Natural killer cell (primary cell): ENCODE measurements at regions not wholly inside any gene's neighbourhood (a gene's known extent, or its start where the extent isn't known, plus 50 kb on each side); places are given as distances from the start of the nearest gene placed in this dataset.

Source experiments
- ATAC-seq, 3 donors: fragments of 150-1000 bp in 2 of 3; fragments of 200-7000 bp in 1 of 3; cut with Tn5 transposase; 1 replicate in 1 of 3; 2 replicates in 2 of 3; pipeline ENCODE4 v1.10.0; 2021; ENCODE audit warnings: mild to moderate bottlenecking in 2 of 3, moderate library complexity in 2 of 3
- DNase-seq, 2 donors: peaks; one replicate each; pipeline versions ENCODE4 v3.0.0 to v3.0.0-alpha.2; 2013 to 2021; ENCODE audit warnings: mixed read lengths in 1 of 2
- H3K27ac ChIP-seq: one replicate; pipeline ENCODE4 v1.5.1; 2013; ENCODE audit warnings: mild to moderate bottlenecking, low read length
- H3K27me3 ChIP-seq: one replicate; pipeline ENCODE4 v1.6.1; 2013; ENCODE audit warnings: low read length; ENCODE audit not compliant: control insufficient read depth, insufficient read depth
- H3K36me3 ChIP-seq: one replicate; pipeline ENCODE4 v1.6.1; 2013; ENCODE audit warnings: low read length; ENCODE audit not compliant: control insufficient read depth, insufficient read depth
- H3K4me1 ChIP-seq: one replicate; pipeline ENCODE4 v1.6.1; 2013; ENCODE audit warnings: low read length; ENCODE audit not compliant: control insufficient read depth, insufficient read depth
- H3K4me3 ChIP-seq: one replicate; pipeline ENCODE4 v1.5.1; 2013; ENCODE audit warnings: low read length
- H3K9me3 ChIP-seq: one replicate; pipeline ENCODE4 v1.6.1; 2013; ENCODE audit warnings: low read length; ENCODE audit not compliant: control insufficient read depth, insufficient read depth
- H3K27ac Mint-ChIP-seq, 2 donors: one replicate each; pipeline ENCODE4 v1.8.0; 2022; ENCODE audit warnings: mild to moderate bottlenecking in 2 of 2, mixed read lengths in 2 of 2, moderate library complexity in 1 of 2
- H3K27me3 Mint-ChIP-seq, 2 donors: one replicate each; pipeline ENCODE4 v1.8.0; 2022; ENCODE audit warnings: low read depth in 2 of 2, mixed read lengths in 2 of 2
- H3K36me3 Mint-ChIP-seq: one replicate; pipeline ENCODE4 v1.8.0; 2022; ENCODE audit warnings: mixed read lengths
- H3K4me1 Mint-ChIP-seq, 2 donors: one replicate each; pipeline ENCODE4 v1.8.0; 2022; ENCODE audit warnings: mixed read lengths in 2 of 2
- H3K4me3 Mint-ChIP-seq: one replicate; pipeline ENCODE4 v1.8.0; 2022; ENCODE audit warnings: mild to moderate bottlenecking, moderate library complexity, mixed read lengths
- H3K9me3 Mint-ChIP-seq, 2 donors: one replicate each; pipeline ENCODE4 v1.8.0; 2022; ENCODE audit warnings: mixed read lengths in 2 of 2
- WGBS: methylation state at CpG from one replicate; pipeline ENCODE4 v1.1.7; 2013; ENCODE audit warnings: missing lambda C conversion rate; ENCODE audit not compliant: insufficient coverage; 5-methylcytosine and 5-hydroxymethylcytosine counted together
- intact Hi-C: fragments of 100-400 bp; cut with micrococcal nuclease; formaldehyde crosslinking; loops from one replicate; pipeline ENCODE4 v1.14.2; 2022
- TF ChIP-seq, protein P1 (sequence below): fragments of 200-600 bp; IDR thresholded peaks from one replicate; pipeline ENCODE4 v1.8.0; 2022; ENCODE audit warnings: antibody characterized with exemption

DNA sequence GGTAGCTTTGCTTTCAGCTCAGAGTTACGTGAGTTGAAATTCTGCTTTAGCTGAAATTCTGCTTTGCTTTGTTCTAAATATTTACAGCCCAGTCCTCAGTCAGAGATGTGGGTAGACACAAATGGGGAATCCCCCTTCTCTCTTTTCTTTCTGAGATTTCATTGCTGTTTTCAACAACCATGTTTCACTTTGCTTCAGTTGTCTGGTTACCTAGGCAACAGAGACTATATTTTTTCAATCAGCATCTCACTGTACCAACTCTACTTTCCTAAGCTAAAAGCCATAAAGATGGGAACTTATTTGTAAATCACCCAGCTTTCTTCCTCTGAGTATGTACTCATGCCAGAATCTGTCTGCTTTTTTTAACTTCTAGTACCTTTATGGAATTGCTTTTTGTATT lies 509.0 kb downstream of the OLFM4 start:
- H3K9me3 ChIP-seq = peaks cover 2% of the 10 kb centered on the region
- TF ChIP-seq, protein P1, sequence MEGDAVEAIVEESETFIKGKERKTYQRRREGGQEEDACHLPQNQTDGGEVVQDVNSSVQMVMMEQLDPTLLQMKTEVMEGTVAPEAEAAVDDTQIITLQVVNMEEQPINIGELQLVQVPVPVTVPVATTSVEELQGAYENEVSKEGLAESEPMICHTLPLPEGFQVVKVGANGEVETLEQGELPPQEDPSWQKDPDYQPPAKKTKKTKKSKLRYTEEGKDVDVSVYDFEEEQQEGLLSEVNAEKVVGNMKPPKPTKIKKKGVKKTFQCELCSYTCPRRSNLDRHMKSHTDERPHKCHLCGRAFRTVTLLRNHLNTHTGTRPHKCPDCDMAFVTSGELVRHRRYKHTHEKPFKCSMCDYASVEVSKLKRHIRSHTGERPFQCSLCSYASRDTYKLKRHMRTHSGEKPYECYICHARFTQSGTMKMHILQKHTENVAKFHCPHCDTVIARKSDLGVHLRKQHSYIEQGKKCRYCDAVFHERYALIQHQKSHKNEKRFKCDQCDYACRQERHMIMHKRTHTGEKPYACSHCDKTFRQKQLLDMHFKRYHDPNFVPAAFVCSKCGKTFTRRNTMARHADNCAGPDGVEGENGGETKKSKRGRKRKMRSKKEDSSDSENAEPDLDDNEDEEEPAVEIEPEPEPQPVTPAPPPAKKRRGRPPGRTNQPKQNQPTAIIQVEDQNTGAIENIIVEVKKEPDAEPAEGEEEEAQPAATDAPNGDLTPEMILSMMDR = no peak
- DNase-seq (no peak), ATAC-seq (no peak)
- Mint-ChIP-seq H3K36me3 (peaks cover 10% of the 10 kb centered on the region), H3K27me3 (no peaks in the 10 kb centered on the region), H3K4me3 (no peak overlapping the region), H3K4me1 (no peaks in the 10 kb centered on the region), H3K9me3 (peaks cover 16 to 18% of the 10 kb centered on the region in 2 donors), H3K27ac (no peak overlapping the region)
- H3K27ac ChIP-seq = no peak overlapping the region
- intact Hi-C loops = no loop called here
- H3K4me3 ChIP-seq = no peak overlapping the region
- H3K36me3 ChIP-seq = no peaks in the 10 kb centered on the region
- H3K4me1 ChIP-seq = no peaks in the 10 kb centered on the region
- no peaks in the 10 kb centered on the region for H3K27me3 ChIP-seq
- WGBS = 73% methylated on average over 1 of the region's 1 CpG

GRCh38 chr13:53545340-53545941 lies 516.8 kb downstream of the OLFM4 start:
- intact Hi-C loops = no loop called here
- no peak for ATAC-seq
- TF ChIP-seq, protein P1 = no peak
- no peak overlapping the region for H3K27ac Mint-ChIP-seq
- Histone ChIP-seq H3K9me3 (peaks cover 10% of the 10 kb centered on the region), H3K27me3 (no peaks in the 10 kb centered on the region), H3K27ac (no peak overlapping the region), H3K36me3 (no peaks in the 10 kb centered on the region), H3K4me3 (no peak overlapping the region), H3K4me1 (no peaks in the 10 kb centered on the region)
- H3K4me1 Mint-ChIP-seq = no peaks in the 10 kb centered on the region
- H3K4me3 Mint-ChIP-seq = no peak overlapping the region
- H3K27me3 Mint-ChIP-seq = no peaks in the 10 kb centered on the region
- no peak for DNase-seq
- peaks cover 15 to 18% of the 10 kb centered on the region in 2 donors for H3K9me3 Mint-ChIP-seq
- H3K36me3 Mint-ChIP-seq = peaks cover 5% of the 10 kb centered on the region
- WGBS = 84% methylated on average over 1 of the region's 1 CpG

DNA sequence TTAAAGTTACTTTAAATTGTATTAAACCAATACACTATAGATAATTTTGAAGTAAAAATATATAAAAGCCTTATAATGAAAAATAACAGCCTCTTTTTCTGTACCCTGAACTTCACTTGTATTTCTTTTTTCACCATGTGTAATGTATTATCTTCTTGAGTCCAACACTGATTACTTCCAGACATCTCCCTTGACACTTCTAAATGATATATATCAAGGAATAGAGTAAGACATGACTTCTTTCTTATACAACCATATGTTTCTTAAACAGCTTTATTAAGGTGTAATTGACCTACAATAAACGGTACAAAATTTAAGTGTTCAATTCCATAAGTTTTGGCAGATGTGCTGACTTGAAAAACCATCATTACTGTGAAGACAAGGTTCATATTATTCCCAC lies 531.9 kb downstream of the OLFM4 start:
- no peak overlapping the region for H3K4me3 Mint-ChIP-seq
- no peaks in the 10 kb centered on the region for H3K4me1 Mint-ChIP-seq
- H3K36me3 Mint-ChIP-seq = peaks cover 6% of the 10 kb centered on the region
- Histone ChIP-seq H3K9me3 (no peaks in the 10 kb centered on the region), H3K27me3 (no peaks in the 10 kb centered on the region), H3K27ac (no peak overlapping the region), H3K4me1 (no peaks in the 10 kb centered on the region), H3K36me3 (no peaks in the 10 kb centered on the region), H3K4me3 (no peak overlapping the region)
- no peak for ATAC-seq
- no peak overlapping the region for H3K27ac Mint-ChIP-seq
- H3K27me3 Mint-ChIP-seq = no peaks in the 10 kb centered on the region
- intact Hi-C loops = no loop called here
- peaks cover 6 to 10% of the 10 kb centered on the region in 2 donors for H3K9me3 Mint-ChIP-seq
- TF ChIP-seq, protein P1 = no peak
- 88% methylated on average over 1 of the region's 1 CpG for whole genome bisulfite sequencing
- no peak for DNase-seq

- Histone ChIP-seq H3K36me3 (no peaks in the 10 kb centered on the region), H3K4me1 (no peaks in the 10 kb centered on the region), H3K9me3 (no peaks in the 10 kb centered on the region), H3K27ac (no peak overlapping the region), H3K4me3 (no peak overlapping the region), H3K27me3 (no peaks in the 10 kb centered on the region)
- Mint-ChIP-seq H3K36me3 (peaks cover 6% of the 10 kb centered on the region), H3K4me3 (no peak overlapping the region), H3K27me3 (no peaks in the 10 kb centered on the region), H3K4me1 (no peaks in the 10 kb centered on the region), H3K9me3 (peaks cover 4 to 14% of the 10 kb centered on the region in 2 donors), H3K27ac (no peak overlapping the region)
- no CpG with 5 or more reads among the region's 2 CpGs for WGBS
- DNase-seq (no peak), ATAC-seq (no peak)
- TF ChIP-seq, protein P1 = no peak
- intact Hi-C loops = no loop called here
Observed at GRCh38 chr13:53562419-53562818, 533.8 kb downstream of the OLFM4 start.
